GM23338 (cell line): ENCODE measurements at regions not wholly inside any gene's neighbourhood (a gene's known extent, or its start where the extent isn't known, plus 50 kb on each side); places are given as distances from the start of the nearest gene placed in this dataset.

Source experiments
- CREB1 ChIP-seq: fragments of 250-450 bp; sonication (Bioruptor Pico); IDR thresholded peaks from 2 replicates; pipeline ENCODE4 v1.5.0; 2020; ENCODE audit warnings: low read depth, mild to moderate bottlenecking, moderate library complexity
- CTCF ChIP-seq, 2 experiments: fragments of 200-600 bp in 1 of 2; sonication (generic) in 1 of 2; conservative IDR thresholded peaks; 2 replicates each; pipeline versions ENCODE4 v1.5.1 to v1.6.1; 2016 to 2017; ENCODE audit warnings: antibody characterized with exemption in 2 of 2, low read depth in 2 of 2, mild to moderate bottlenecking in 2 of 2, moderate library complexity in 1 of 2
- JUNB ChIP-seq: IDR thresholded peaks from one replicate; pipeline ENCODE4 v1.6.1; 2016; ENCODE audit warnings: antibody characterized with exemption; ENCODE audit not compliant: unreplicated experiment
- ZNF331 ChIP-seq: fragments of 250-450 bp; sonication (Bioruptor Pico); IDR thresholded peaks from 2 replicates; pipeline ENCODE4 v1.5.0; 2020; ENCODE audit warnings: low read depth, mild to moderate bottlenecking, moderate library complexity
- TF ChIP-seq, protein P1 (sequence below): fragments of 250-450 bp; sonication (Bioruptor Pico); IDR thresholded peaks from 2 replicates; pipeline ENCODE4 v1.5.0; 2020; ENCODE audit warnings: mild to moderate bottlenecking, moderate library complexity

GRCh38 chr2:111657351-111657975, 226.5 kb downstream of the ANAPC1 start (continued):
- TF ChIP-seq, protein P1, sequence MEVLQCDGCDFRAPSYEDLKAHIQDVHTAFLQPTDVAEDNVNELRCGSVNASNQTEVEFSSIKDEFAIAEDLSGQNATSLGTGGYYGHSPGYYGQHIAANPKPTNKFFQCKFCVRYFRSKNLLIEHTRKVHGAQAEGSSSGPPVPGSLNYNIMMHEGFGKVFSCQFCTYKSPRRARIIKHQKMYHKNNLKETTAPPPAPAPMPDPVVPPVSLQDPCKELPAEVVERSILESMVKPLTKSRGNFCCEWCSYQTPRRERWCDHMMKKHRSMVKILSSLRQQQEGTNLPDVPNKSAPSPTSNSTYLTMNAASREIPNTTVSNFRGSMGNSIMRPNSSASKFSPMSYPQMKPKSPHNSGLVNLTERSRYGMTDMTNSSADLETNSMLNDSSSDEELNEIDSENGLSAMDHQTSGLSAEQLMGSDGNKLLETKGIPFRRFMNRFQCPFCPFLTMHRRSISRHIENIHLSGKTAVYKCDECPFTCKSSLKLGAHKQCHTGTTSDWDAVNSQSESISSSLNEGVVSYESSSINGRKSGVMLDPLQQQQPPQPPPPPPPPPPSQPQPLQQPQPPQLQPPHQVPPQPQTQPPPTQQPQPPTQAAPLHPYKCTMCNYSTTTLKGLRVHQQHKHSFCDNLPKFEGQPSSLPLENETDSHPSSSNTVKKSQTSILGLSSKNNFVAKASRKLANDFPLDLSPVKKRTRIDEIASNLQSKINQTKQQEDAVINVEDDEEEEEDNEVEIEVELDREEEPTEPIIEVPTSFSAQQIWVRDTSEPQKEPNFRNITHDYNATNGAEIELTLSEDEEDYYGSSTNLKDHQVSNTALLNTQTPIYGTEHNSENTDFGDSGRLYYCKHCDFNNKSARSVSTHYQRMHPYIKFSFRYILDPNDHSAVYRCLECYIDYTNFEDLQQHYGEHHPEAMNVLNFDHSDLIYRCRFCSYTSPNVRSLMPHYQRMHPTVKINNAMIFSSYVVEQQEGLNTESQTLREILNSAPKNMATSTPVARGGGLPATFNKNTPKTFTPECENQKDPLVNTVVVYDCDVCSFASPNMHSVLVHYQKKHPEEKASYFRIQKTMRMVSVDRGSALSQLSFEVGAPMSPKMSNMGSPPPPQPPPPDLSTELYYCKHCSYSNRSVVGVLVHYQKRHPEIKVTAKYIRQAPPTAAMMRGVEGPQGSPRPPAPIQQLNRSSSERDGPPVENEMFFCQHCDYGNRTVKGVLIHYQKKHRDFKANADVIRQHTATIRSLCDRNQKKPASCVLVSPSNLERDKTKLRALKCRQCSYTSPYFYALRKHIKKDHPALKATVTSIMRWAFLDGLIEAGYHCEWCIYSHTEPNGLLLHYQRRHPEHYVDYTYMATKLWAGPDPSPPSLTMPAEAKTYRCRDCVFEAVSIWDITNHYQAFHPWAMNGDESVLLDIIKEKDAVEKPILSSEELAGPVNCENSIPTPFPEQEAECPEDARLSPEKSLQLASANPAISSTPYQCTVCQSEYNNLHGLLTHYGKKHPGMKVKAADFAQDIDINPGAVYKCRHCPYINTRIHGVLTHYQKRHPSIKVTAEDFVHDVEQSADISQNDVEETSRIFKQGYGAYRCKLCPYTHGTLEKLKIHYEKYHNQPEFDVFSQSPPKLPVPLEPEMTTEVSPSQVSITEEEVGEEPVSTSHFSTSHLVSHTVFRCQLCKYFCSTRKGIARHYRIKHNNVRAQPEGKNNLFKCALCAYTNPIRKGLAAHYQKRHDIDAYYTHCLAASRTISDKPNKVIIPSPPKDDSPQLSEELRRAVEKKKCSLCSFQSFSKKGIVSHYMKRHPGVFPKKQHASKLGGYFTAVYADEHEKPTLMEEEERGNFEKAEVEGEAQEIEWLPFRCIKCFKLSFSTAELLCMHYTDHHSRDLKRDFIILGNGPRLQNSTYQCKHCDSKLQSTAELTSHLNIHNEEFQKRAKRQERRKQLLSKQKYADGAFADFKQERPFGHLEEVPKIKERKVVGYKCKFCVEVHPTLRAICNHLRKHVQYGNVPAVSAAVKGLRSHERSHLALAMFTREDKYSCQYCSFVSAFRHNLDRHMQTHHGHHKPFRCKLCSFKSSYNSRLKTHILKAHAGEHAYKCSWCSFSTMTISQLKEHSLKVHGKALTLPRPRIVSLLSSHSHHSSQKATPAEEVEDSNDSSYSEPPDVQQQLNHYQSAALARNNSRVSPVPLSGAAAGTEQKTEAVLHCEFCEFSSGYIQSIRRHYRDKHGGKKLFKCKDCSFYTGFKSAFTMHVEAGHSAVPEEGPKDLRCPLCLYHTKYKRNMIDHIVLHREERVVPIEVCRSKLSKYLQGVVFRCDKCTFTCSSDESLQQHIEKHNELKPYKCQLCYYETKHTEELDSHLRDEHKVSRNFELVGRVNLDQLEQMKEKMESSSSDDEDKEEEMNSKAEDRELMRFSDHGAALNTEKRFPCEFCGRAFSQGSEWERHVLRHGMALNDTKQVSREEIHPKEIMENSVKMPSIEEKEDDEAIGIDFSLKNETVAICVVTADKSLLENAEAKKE: no peak
- TF ChIP-seq ZNF331 (CRISPR knock-in tag): no peak
- TF ChIP-seq CREB1 (CRISPR knock-in tag): no peak
- TF ChIP-seq JUNB: no peak
- no peak for TF ChIP-seq CTCF (conservative IDR thresholded peaks at IDR 0.05; ENCODE audit: low read depth in 2 of 2)
